HG02759 (cell line): ENCODE measurements at regions not wholly inside any gene's neighbourhood (a gene's known extent, or its start where the extent isn't known, plus 50 kb on each side); places are given as distances from the start of the nearest gene placed in this dataset.

Experiments used
- ATAC-seq: cut with Tn5 transposase; IDR thresholded peaks from one replicate; pipeline ENCODE4 v1.9.1; 2021; ENCODE audit warnings: mild to moderate bottlenecking, moderate library complexity; ENCODE audit not compliant: unreplicated experiment

- ATAC-seq, result no peak
Measured at GRCh38 chr10:131808370-131808930, 92.4 kb upstream of the PPP2R2D start.

DNA sequence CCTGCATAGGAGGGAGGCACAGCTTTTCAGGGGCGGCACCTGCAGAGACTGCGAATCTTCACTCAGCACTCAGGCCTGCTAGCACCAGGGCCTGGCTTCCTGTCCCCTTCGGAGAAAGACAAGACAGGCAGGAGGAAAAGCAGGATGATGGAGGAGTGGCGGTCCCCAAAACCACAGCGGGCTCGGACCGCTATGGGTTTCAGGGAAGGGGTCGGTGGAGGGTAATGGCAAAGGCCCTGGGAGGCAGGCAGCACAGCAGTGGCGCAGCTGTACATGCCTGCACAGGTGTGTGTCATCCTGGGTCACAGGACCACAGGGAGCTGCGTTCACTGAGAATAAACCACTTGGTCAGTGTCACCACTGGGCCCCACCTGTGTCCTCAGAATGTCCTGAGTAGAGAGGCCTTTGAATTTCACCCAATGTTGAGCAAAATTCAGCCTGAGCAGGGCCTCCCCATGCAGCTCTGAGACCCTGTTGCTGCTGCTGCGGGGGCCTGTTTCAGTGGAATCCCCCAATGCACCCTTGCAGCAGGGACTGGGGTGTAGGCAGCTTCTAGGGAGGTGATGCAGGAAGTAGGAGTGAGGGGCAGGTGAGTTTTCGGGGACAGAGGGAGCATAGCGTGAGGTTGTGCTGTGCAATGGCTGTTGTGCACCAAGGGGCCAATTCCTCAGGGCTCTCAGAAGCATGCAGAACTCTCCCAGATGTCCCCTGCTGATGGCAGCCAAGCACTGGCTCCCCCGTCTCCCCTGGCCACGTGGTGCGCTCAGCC, 90.6 kb upstream of the PPP2R2D start:
- ATAC-seq, result no peak

- no peak for ATAC-seq
Measured at GRCh38 chr10:131810805-131811629, 89.8 kb upstream of the PPP2R2D start.

DNA sequence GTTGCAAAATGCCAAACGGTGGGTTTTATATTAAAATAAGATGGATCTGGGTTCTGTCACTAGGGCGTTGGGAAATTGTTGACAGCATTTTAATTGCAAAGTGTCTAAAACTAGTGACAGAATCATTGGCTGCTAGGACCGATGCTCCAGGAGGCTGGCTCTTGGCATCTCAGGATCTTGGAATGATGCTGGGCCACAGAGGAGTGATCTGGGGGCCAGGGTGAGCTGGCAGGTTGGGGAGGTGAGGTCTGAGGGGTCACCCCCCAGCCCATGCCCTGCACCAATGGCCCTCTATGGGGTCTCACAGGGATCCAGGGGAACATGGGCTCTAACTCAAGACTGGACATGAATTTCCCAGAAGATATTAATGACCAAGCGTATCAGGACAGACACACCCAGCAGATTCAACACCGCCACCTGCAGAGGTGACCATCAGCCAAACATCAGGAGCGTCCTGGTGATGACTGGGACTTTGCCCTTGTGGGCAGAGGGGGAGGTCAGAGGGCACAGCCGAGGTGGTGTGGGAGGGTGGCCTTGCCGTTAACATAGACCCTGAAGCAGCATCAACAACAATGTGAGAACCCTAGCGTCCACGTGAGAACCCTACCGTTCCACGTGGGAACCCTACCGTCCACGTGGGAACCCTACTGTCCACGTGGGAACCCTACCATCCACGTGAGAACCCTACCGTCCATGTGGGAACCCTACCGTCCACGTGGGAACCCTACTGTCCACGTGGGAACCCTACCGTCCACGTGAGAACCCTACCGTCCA, 89.0 kb upstream of the PPP2R2D start:
- no peak for ATAC-seq

GRCh38 chr10:131812736-131813604, 87.8 kb upstream of the PPP2R2D start:
- ATAC-seq, result no peak

DNA sequence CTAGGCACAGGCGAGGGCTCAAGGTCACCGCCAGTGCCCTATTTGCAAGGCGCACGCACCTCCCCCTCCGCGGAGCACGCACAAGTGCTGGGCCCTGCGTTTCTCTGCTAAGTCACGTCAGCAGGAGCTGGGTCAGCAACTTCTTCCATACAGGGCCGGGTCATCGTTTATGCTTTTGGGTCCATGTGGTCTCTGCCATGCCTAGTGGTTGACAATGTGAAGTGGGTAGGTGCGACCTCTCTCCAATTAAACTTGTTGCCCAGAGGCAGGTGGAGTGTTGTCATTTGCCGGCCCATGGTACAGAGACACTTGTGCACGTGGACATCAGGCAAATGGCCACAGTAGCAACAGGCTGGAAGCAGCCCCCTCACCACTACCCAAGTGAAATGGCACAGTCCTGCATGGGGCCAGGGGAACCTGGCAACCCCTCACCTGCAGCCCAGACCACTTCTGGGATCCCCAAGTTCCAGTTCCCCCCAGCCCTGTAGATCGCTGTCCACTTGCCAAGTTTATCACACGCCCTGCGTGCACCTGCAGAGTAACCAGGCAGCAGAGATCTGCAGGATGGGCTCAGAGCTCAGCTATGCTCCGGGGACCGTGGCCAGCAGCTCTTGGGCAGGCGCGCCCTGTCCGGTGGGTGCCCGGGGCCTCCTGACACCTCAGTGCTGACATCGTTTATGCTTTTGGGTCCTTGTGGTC, 86.1 kb upstream of the PPP2R2D start:
- no peak for ATAC-seq

DNA sequence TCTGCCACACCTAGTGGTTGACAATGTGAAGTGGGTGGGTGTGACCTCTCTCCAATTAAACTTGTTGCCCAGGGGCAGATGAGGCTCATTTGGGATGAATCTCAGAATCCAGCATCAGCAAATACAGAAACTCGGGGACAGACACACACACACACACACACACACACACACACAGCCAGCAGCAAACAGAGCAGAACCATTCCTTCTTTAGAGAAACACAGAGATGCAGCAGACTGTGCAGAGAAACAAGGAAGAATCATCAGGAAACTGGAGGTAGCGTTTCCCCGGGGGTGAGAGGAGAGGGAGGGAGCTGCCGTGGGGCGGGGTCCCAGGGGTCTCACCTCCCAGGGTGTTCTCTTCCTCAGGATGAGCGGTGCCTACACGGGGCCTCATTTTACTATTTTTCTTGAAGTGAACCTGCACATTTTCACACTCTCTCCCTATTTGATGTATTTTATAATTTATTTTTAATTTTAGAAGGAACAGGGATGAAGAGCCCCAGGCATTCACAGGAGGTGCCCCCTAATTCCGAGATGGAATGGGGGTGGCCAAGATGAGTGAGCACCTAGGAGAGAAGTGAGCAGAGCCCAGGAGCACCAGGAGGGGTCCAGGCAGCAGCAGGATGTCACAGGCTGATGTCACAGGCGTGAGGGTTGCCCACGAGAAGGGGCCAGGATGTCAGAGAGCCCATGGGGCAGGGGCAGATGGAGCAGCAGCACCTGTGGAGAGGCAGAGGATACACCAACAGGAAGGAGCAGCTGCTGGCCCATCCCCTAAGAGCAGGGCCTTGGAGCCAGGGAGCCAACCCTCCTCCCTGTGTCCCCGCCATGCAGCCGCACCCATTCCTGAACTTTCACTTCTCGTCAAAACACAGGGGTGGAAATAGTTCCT, 85.3 kb upstream of the PPP2R2D start:
- ATAC-seq, result no peak

DNA sequence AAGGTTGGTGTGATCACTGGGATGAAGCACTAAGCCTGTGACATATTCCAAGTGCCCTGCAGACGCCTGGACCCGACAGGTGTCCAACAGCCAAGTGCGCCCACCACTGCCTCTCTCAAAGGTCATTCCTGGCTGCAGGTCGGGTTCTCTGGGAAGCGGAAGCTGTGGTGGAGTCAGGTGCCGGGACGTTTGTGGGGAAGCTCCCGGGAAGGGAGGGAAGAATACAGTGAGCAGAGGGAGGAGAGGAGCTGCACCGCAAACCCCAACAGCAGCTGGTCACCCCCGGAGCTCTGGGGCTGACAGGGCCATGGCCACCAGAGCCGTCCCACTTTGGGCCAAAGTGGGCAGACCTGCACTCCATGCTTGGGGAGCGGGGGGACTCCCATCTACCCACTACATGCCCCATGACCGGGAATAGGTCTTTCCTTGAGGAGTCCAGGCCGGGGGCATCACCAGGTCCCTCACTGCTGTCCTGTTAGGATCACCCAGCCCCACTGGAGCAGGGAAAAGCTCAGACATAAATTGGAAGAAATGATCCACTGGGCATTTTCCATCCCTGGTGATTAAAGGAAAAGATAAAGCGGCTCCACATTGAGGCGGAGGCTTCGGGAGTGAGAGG, 84.5 kb upstream of the PPP2R2D start:
- no peak for ATAC-seq

- ATAC-seq, result no peak
Measured at GRCh38 chr10:131816941-131817700, 83.7 kb upstream of the PPP2R2D start.

DNA sequence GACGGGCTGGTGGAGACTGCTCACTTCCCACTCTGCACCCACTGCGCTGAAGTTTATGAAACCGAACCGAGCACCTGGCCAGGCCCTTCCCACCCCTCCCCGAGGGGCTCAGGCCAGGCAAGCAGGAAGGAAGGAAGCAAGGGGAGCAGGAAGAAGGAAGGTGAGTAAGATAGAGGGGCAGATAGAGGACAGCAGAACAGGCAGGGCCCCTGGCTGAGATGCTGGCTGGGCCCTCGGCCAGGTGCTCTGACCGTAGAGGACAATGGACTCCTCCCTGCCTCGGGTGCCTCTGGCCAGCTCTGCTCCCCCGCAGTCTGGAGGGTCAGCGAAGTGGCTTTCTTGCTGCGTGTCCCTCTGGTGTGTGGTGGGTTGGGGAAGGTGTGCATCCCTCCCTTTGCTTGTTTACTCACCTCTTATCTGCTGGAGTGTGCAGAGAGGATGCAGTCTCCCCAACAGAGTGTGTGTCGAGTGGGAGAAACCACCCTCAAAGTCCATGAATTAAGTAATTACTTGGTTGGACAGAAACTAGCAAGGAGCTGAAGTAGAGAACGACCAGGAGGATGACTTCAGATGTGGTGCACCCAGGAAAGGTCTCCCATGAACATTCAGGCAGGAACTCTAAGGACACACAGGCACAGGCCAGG, 82.8 kb upstream of the PPP2R2D start:
- no peak for ATAC-seq

DNA sequence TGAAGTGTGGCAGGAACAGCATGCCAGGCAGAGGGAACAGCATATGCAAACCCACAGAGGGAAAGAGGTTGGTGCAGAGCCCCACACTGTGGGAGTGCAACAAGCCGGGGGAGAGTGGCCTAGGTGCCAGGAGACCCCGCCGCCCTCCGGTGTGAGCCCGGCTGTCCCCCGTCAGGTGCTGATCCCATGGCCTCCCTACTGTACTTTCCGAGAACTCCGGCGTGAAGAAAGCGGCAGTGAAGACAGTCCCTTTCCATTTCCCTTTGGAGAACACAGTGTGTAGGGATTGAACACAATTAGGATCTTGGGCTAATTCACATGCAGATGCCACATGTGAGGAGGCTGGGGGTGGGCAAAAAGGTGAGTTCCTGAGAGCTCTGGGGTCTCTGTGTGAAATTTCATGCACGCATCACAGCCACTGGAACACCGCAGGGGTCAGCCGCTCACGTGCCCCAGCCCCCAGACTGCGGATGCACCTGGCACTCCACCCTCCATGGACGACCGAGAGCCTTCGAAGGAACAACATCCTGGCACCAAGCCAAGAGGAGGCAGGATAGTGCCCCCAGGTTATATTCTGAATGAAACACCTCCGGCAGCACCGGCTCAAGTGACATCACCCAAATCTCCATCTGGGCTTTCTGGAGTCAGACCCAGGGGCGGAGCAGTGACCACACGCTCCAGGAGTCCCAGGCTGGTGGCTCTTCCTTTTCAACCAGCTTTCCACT, 82.1 kb upstream of the PPP2R2D start:
- ATAC-seq, result no peak

GRCh38 chr10:131819241-131820072, 81.4 kb upstream of the PPP2R2D start:
- ATAC-seq, result no peak

DNA sequence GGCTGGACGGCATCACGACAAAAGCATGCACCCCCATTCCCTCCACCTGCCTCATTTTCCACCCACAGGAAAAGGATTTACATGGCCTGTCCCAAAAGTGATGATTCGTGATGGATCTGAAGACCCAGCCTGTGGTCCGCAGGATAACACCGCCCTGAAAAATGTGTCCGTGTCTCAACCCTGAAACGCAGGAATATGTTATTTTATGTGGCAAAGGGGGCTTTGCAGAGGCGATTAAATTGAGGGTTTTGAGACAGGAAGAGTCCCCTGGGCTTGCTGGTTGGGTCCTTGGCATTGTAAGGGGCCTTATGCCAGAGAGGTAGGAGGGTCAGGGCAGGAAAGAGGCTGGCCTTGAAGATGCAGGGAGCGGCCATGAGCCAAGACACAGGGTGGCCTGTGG, 80.2 kb upstream of the PPP2R2D start:
- no peak for ATAC-seq

DNA sequence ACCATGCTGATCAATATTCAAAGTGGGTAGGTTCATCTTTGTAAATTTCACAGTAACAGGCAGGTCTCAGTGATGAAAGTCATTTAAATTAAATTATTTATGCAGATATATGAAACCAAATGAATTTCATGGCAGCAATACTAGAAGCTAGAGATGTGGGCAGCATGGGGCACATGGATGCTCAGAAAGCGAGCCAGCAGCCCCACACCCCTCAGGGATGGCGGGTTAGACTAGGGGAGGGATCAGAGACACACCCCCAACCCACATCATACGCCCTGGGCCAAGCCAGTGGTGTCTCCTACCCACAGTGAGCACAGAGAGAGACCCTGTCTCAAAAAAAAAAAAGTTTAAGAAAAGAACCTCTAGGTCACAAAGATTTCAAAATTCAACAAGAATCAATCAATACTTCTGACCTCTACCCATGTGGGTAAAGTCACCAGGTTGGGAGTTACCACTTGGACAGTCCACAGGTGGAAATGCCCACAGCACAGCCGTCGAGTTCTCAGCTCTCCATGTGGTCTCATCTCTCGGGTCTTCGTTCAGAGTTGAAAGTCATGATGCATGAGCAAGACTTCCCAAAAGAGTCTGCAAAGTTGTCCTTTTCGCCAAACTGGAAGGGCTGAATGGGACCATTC, 79.3 kb upstream of the PPP2R2D start:
- ATAC-seq, result no peak
